CD4-positive, alpha-beta T cell treated with Interleukin-15 for 4 hours (primary cell): ENCODE measurements at regions not wholly inside any gene's neighbourhood (a gene's known extent, or its start where the extent isn't known, plus 50 kb on each side); places are given as distances from the start of the nearest gene placed in this dataset.

Experiments used
- DNase-seq: peaks from one replicate; pipeline ENCODE4 v3.0.0-alpha.2; 2020; ENCODE audit warnings: low spot score

GRCh38 chr6:19463250-19463649 lies 373.9 kb upstream of the ID4 start:
- DNase-seq: no peak

- DNase-seq: no peak
Observed at GRCh38 chr6:19463925-19464324, 373.2 kb upstream of the ID4 start.

GRCh38 chr6:19465256-19465655 lies 371.9 kb upstream of the ID4 start:
- DNase-seq: no peak

GRCh38 chr6:19465760-19466159 lies 371.4 kb upstream of the ID4 start:
- no peak for DNase-seq

GRCh38 chr6:19470333-19470732 lies 366.8 kb upstream of the ID4 start:
- no peak for DNase-seq

GRCh38 chr6:19472153-19472552 lies 365.0 kb upstream of the ID4 start:
- no peak for DNase-seq

- no peak for DNase-seq
Observed at GRCh38 chr6:19472850-19473249, 364.3 kb upstream of the ID4 start.

- no peak for DNase-seq
Observed at GRCh38 chr6:19477563-19477962, 359.6 kb upstream of the ID4 start.

GRCh38 chr6:19478273-19478672 lies 358.9 kb upstream of the ID4 start:
- DNase-seq: no peak

- no peak for DNase-seq
Observed at GRCh38 chr6:19478992-19479391, 358.2 kb upstream of the ID4 start.

- no peak for DNase-seq
Observed at GRCh38 chr6:19479551-19479950, 357.6 kb upstream of the ID4 start.

- no peak for DNase-seq
Observed at GRCh38 chr6:19492636-19493405, 344.3 kb upstream of the ID4 start.

- no peak for DNase-seq
Observed at GRCh38 chr6:19501737-19502245, 335.4 kb upstream of the ID4 start.

GRCh38 chr6:19502301-19502700 lies 334.9 kb upstream of the ID4 start:
- DNase-seq: no peak

- no peak for DNase-seq
Observed at GRCh38 chr6:19515939-19516338, 321.2 kb upstream of the ID4 start.

- DNase-seq: no peak
Observed at GRCh38 chr6:19519941-19520340, 317.2 kb upstream of the ID4 start.

- DNase-seq: no peak
Observed at GRCh38 chr6:19524366-19525186, 312.6 kb upstream of the ID4 start.

- no peak for DNase-seq
Observed at GRCh38 chr6:19525673-19526072, 311.5 kb upstream of the ID4 start.

- DNase-seq: no peak
Observed at GRCh38 chr6:19530188-19530587, 307.0 kb upstream of the ID4 start.

GRCh38 chr6:19535351-19535750 lies 301.8 kb upstream of the ID4 start:
- DNase-seq: no peak

- DNase-seq: no peak
Observed at GRCh38 chr6:19536838-19537237, 300.3 kb upstream of the ID4 start.

- DNase-seq: no peak
Observed at GRCh38 chr6:19538096-19538495, 299.1 kb upstream of the ID4 start.

- DNase-seq: no peak
Observed at GRCh38 chr6:19547507-19547906, 289.7 kb upstream of the ID4 start.
